Midbrain (tissue), 1 donor: ENCODE measurements at regions not wholly inside any gene's neighbourhood (a gene's known extent, or its start where the extent isn't known, plus 50 kb on each side); places are given as distances from the start of the nearest gene placed in this dataset.
A peak's percentile ranks its signal among the peaks of the same experiment; 100 is the strongest.
"Not testable (repeated sequence)": the region's sequence is repeated elsewhere in the genome, so short reads cannot be mapped to it uniquely, and the experiment has no call there.

Experiments used
- DNase-seq: peaks from one replicate; lab custom pipeline; 2025; lab: John Stamatoyannopoulos, UW

GRCh38 chrX:128961290-128961689 lies 562.0 kb downstream of the SMARCA1 start:
- no peak for DNase-seq

DNA sequence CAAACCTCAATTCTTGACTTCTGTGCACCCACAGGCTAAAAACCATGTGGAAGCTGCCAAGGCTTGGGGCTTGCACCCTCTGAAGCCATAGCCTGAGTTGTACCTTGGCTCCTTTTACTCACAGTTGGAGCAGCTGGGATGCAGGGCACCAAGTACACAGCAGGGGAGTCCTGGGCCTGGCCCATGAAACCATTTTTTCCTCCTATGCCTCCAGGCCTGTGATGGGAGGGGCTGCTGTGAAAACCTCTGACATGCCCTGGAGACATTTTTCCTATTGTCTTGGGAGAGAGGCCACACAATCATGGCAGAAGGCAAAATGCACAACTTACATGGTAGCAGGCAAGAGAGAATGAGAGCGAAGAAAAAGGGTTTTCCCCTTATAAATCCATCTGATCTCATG lies 568.6 kb downstream of the SMARCA1 start:
- not testable (repeated sequence) for DNase-seq

DNA sequence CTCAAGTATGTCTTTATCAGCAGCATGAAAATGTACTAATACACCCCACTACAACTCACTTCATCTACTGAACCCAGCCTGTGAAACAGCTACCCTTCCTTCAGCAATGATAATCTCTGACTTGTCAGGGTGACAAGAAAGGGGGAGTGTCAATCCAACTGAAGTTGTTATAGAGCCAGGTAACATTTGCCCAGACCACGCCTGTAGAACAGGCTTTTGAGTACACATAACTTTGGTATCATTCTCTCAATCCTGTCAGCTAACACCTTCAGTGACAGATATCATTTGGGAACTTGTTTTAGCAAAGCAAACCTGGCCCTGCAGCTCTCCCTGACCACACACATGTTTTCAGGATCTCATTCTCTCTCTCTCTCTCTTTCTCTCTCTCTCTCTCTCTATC lies 592.2 kb downstream of the SMARCA1 start:
- DNase-seq, result no peak

GRCh38 chrX:128929271-128930057 lies 593.8 kb downstream of the SMARCA1 start:
- no peak for DNase-seq

- DNase-seq, result no peak
Observed at GRCh38 chrX:128928636-128929035, 594.7 kb downstream of the SMARCA1 start.

DNA sequence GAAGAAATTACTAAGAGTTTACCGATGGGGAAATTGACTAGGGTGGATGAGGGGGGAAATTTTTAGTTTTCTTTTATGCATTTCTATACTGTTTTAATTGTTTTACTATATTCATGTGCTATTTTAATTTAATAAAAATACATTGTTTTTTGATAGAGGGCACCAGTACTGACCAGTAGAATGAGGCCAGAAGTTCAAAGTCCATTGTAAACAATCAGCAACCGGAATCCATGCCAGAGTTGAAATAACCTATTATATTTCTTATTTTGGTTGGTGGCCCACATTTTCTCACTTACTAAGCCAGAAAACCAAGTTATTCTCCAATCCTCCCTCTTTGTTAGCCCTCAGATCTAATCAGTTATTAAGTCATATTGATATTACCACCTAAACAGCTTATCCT lies 595.9 kb downstream of the SMARCA1 start:
- DNase-seq, result no peak

DNA sequence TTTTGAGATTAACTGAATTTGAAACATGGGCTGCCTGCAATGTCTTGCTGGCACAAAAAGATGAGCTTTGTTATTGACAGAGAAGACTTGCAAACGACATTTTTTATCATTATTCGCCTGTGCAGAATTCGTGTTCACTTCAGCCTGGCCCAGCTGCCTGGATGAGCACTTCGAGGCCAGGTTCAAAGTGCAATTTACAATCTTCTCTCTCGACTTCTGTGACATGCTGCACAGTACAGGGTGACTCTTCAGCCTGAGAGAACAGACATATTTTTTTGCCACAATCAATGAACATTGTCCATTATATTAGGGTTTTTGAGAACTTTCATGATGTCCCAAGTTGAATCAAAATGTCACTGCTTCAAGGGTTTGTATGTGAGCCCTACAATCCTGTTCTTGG lies 616.5 kb downstream of the SMARCA1 start:
- DNase-seq, result no peak

DNA sequence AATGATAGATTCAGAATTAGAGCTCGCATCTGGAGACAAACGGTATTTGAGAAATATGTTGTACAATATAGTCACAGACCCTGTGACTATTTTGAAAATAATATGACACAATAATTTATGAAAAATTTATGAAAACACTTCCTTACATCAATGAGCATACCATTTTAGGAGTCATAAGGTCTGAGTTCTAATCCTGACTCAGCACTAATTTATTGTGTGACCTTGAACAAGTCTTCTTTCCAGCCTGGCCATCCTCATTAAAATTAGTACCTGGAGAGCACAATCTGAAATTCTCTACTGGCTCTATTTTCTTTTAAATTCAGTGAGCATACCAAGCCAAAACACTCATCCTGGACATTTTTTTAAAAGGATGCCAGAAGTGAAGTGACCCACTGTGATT lies 622.3 kb downstream of the SMARCA1 start:
- no peak for DNase-seq

DNA sequence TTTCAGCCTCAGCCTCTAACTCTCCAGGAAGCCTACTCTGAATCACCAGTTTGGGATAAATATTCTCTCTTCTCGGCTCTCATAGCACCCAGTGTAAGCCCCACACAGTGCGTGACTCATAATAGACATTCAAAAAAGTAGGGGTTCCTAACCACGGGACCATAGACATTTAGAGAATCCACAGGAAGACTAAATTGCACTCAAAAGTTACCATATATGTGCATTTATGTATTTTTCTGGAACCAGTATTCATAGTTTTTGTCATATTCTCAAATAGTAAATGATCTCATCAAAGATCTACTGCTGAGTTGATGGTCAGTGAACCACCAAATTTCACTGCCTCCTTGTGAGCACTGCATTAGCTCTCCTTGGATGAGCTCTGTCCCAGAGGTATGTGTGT lies 625.7 kb downstream of the SMARCA1 start:
- no peak for DNase-seq

DNA sequence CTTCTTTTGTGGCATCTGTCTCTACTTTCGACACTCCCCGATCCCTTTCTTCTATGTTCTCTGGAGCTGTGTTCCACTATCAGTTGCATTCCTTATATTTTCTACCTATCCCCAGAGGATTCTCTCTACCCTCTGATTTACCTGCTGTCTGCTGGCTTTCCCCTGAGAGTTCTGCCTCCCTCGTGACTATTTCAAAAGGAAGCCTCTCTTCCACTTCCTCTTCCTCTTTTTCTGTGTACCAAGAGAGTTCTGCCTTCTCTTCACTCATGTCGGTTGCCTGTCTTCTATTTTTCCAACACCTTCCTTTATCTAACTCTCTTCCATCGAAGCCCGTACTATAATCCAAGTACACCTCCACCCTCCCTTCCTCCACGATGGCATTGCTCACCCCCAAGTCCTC lies 631.7 kb downstream of the SMARCA1 start:
- no peak for DNase-seq

DNA sequence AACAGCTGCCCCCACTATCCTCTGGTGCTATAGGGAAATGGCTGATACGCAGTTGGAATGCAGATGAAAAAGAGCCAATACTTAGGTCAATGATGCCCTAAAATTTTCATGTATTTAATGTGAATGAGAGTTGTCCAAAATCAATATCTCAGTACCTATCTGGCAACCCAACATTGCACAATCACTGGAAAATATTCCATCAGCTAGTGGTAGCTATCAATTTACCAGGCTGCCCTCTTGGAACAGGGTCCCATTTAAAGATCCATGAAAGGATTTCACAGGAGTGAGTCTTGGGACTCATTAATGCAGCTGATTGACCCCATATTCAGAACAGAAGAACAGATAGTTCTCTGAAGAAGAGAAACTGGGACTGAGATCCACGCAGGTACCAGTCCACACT lies 638.9 kb downstream of the SMARCA1 start:
- DNase-seq, result no peak

- DNase-seq, result no peak
Observed at GRCh38 chrX:128883650-128884049, 639.6 kb downstream of the SMARCA1 start.

DNA sequence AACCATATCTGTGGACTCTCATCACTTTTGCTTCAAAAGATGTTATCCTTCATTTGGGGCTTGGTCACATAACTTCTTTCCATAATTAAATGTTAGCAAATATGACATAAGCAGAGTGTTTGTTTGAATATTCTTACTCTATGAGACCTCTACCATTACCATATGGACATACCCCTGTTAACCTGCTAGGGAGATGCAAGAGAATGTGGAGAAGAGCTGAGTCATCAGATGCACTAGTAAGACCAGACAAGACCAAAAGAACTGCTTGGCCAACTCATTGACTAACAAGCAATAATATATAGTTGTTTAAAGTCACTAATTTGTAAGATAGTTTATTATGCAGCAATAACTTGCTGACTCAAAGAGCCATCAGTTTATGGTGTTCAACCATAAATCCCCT lies 652.9 kb downstream of the SMARCA1 start:
- DNase-seq, result no peak

- no peak for DNase-seq
Observed at GRCh38 chrX:128862557-128862956, 660.7 kb downstream of the SMARCA1 start.

DNA sequence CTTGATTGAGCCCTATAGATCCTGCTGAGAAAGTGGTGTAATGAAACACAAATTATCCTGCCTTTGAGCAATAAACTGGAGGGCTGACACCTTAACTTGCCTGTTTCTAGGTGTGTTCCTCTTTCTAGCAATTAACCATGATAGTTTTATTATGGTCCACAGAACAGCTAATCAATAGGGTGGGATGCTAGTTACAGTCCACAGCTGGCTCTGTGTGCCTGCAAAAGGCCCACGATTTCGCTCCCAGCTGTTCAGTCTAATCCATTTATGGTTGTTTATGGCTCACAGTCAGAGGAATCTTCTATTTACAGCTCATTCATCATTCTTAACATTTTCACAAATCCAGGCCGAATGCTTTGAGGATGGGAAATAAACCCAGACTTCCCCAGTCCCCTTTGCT lies 674.9 kb downstream of the SMARCA1 start:
- no peak for DNase-seq

DNA sequence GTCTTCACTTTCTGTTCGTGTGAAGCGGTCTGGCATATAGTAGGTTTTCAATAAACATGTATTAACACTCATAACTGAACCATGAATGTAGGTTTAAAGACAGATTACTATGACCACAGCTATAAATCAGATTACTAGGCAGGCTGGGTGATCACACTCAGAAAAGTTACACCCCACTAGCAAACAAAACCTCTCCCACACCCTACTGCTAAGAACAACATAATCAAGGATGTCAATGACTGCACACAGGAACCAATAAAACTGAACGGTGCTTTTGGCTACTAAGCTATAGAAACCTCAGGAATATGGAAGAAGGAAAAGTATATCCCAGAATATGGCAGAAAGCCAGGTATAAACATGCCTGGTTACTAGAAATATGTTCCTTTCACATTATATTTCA lies 676.9 kb downstream of the SMARCA1 start:
- DNase-seq, result no peak

- no peak for DNase-seq
Observed at GRCh38 chrX:128818690-128819089, 704.6 kb downstream of the SMARCA1 start.

DNA sequence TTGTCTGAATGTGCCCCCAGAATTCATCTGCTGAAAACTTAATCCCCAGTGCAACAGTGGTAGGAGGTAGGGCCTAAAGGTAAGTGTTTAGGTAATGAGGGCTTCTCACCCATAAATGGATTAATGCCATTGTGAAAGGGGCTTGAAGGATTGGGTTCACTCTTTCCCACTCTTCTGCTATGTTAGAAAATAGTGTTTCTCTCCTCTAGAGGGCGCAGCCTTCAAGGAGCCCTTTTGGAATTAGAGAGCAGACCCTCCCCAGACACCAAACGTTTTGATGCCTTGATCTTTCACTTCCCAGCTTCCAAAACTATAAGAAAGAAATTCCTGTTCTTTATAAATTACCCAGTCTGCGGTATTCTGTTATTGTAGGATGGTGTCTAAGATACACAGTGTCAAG lies 706.4 kb downstream of the SMARCA1 start:
- DNase-seq, result peak; percentile 5

DNA sequence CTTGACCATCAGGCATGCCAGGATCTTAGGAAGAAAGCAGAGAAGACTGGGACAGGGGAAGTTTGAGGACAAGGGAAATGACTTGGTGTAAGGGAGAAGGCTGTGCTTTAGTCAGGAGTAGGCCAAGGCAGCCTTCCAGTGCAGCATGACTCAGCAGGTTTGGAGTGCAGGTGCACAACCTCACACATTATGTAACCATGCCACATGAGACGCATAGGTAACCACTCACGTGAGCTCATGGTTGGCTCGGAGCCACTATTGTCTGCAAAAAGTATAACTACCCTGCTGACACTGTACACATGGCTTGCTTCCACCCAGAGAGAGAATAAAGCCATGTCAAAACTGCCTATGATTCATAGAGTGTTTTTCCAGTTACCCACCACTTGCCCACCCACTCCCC lies 715.9 kb downstream of the SMARCA1 start:
- DNase-seq, result no peak

DNA sequence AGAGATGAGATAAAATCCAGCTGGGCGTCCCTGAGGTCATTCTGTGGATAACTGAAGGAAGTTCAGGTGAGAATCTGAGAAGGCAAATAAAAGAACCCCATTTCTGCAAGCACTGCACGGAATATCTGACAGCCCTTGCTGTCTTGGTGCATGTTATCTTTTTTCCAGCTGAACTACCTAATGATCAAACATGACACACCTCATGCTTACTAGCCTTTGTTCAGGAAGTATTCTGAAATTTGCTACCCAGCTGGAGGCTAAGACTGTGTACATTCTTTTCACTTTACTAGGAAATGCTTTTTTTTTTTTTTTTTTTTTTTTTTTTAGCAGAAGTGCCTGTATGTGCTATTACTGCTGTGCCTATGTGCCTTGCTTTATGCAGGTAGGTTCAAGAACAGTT lies 718.1 kb downstream of the SMARCA1 start:
- DNase-seq, result no peak

- DNase-seq, result no peak
Observed at GRCh38 chrX:128804828-128805227, 718.5 kb downstream of the SMARCA1 start.

GRCh38 chrX:128800138-128800537 lies 723.2 kb downstream of the SMARCA1 start:
- DNase-seq, result no peak

DNA sequence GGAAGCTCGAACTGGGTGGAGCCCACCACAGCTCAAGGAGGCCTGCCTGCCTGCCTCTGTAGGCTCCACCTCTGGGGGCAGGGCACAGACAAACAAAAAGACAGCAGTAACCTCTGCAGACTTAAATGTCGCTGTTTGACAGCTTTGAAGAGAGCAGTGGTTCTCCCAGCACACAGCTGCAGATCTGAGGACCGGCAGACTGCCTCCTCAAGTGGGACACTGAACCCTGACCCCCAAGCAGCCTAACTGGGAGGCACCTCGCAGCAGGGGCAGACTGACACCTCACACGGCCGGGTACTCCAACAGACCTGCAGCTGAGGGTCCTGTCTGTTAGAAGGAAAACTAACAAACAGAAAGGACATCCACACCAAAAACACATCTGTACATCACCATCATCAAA lies 730.9 kb upstream of the ACTRT1 start:
- not testable (repeated sequence) for DNase-seq

- no peak for DNase-seq
Observed at GRCh38 chrX:128781506-128781905, 729.3 kb upstream of the ACTRT1 start.
